ENCODE measurements at regions not wholly inside any gene's neighbourhood (a gene's known extent, or its start where the extent isn't known, plus 50 kb on each side); places are given as distances from the start of the nearest gene placed in this dataset.

DNA sequence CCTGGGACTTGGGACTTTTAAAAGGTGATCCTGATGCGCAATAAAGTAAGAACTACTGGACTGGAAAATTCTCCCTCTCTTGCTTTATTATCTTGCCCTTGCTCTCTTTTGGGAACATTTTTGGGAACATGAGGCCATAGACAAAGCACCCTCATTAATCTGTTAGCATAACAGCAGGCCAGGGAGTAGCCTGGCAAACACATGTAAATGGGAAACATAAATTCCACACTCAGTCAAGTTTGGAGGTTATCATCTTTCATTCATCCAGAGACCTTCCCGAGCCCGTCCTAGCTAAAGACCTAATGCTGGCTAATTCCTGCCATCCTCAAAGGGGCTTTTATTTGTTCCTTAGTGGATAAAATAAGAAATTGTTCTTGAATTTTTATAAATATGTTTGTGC, 162.8 kb upstream of the ARX start:
- no peak overlapping the region for H3K4me2 ChIP-seq (ENCODE audit: control insufficient read depth, insufficient read depth)
- BruUV-seq (replicated peaks): no TSS peak
- H3K9me3 ChIP-seq (replicated peaks; ENCODE audit: control insufficient read depth, insufficient read depth, low read length): no peaks in the 10 kb centered on the region
- no peak overlapping the region for H2AFZ ChIP-seq (ENCODE audit: control insufficient read depth, low read depth, low read length)
- ChIA-PET RAD21 (ENCODE audit: unreplicated experiment) (no interaction called here), CTCF (no interaction called here), SMC1A (ENCODE audit: uncharacterized antibody, unreplicated experiment) (no interaction called here), POLR2A (no interaction called here)
- ATAC-seq (no peak), FAIRE-seq (no peak), DNase-seq (ENCODE audit: low read depth, low spot score) (no peak)
- no peak overlapping the region for H3K27ac ChIP-seq (ENCODE audit: control insufficient read depth, insufficient read depth)
- intact Hi-C loops (cut with micrococcal nuclease; ENCODE audit: unreplicated experiment): no loop called here
- in situ Hi-C loops (cut with MboI): no loop called here
- H3K79me2 ChIP-seq (ENCODE audit: control insufficient read depth, insufficient read depth, low read length): no peaks in the 10 kb centered on the region
- 32% methylated on average over 3 of the region's 3 CpGs for WGBS (ENCODE audit: insufficient coverage, insufficient replicate concordance, low lambda C conversion rate, missing lambda C conversion rate)
- H3K36me3 ChIP-seq (ENCODE audit: control insufficient read depth in 2 of 2, insufficient read depth in 2 of 2, low read length in 1 of 2): no peaks in the 10 kb centered on the region
- no peaks in the 10 kb centered on the region for H4K20me1 ChIP-seq (ENCODE audit: control insufficient read depth, insufficient read depth)
- no peak for TF ChIP-seq ZNF217 (IDR thresholded peaks at IDR 0.05)
- TF ChIP-seq SIN3A (IDR thresholded peaks at IDR 0.05; ENCODE audit: low read depth, low read length): no peak
- TF ChIP-seq NFXL1 (IDR thresholded peaks at IDR 0.05; ENCODE audit: borderline replicate concordance): no peak
- TF ChIP-seq SMC3 (IDR thresholded peaks at IDR 0.05; ENCODE audit: borderline replicate concordance, low read length): no peak
- TF ChIP-seq, protein P1, sequence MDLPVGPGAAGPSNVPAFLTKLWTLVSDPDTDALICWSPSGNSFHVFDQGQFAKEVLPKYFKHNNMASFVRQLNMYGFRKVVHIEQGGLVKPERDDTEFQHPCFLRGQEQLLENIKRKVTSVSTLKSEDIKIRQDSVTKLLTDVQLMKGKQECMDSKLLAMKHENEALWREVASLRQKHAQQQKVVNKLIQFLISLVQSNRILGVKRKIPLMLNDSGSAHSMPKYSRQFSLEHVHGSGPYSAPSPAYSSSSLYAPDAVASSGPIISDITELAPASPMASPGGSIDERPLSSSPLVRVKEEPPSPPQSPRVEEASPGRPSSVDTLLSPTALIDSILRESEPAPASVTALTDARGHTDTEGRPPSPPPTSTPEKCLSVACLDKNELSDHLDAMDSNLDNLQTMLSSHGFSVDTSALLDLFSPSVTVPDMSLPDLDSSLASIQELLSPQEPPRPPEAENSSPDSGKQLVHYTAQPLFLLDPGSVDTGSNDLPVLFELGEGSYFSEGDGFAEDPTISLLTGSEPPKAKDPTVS (IDR thresholded peaks at IDR 0.05; ENCODE audit: low read depth, low read length): no peak
- TF ChIP-seq ATF3 (IDR thresholded peaks at IDR 0.05; ENCODE audit: borderline replicate concordance, extremely low read depth, low read depth, low read length): no peak
- no peak for TF ChIP-seq JUNB (IDR thresholded peaks at IDR 0.05)
- TF ChIP-seq RELA (IDR thresholded peaks at IDR 0.05; ENCODE audit: borderline replicate concordance, partially characterized antibody): no peak
- TF ChIP-seq HDGF (IDR thresholded peaks at IDR 0.05): no peak
- TF ChIP-seq SUZ12 (IDR thresholded peaks at IDR 0.05; ENCODE audit: unreplicated experiment): no peak
- TF ChIP-seq ZNF622 (IDR thresholded peaks at IDR 0.05): no peak
- no peak for TF ChIP-seq SREBF1 (IDR thresholded peaks at IDR 0.05; ENCODE audit: low read length)
- TF ChIP-seq MLLT1 (IDR thresholded peaks at IDR 0.05): no peak
- TF ChIP-seq IKZF2 (IDR thresholded peaks at IDR 0.05): no peak
- no peak for TF ChIP-seq TCF7 (IDR thresholded peaks at IDR 0.05; ENCODE audit: borderline replicate concordance)
- no peak for TF ChIP-seq GABPA (IDR thresholded peaks at IDR 0.05; ENCODE audit: low read depth)
- TF ChIP-seq BMI1 (IDR thresholded peaks at IDR 0.05; ENCODE audit: borderline replicate concordance): no peak
- H3K4me3 ChIP-seq: no peak overlapping the region
- H3K9ac ChIP-seq (ENCODE audit: control insufficient read depth, insufficient read depth, low read length): no peak overlapping the region
- no peaks in the 10 kb centered on the region for H3K4me1 ChIP-seq (ENCODE audit: control insufficient read depth, insufficient read depth, low read length)
- H3K27me3 ChIP-seq (replicated peaks in 1 of 2; ENCODE audit: control insufficient read depth in 2 of 2, insufficient read depth in 2 of 2, low read length in 1 of 2): no peaks in the 10 kb centered on the region
